RWPE1 (cell line): ENCODE measurements at regions not wholly inside any gene's neighbourhood (a gene's known extent, or its start where the extent isn't known, plus 50 kb on each side); places are given as distances from the start of the nearest gene placed in this dataset.
"Not testable (repeated sequence)": the region's sequence is repeated elsewhere in the genome, so short reads cannot be mapped to it uniquely, and the experiment has no call there.

ENCODE experiments used
- CTCF ChIA-PET: fragments of 350-600 bp; sonication (Branson Sonifier 250); formaldehyde crosslinking; extraction: SDS; loops from one replicate; lab custom pipeline; 2021; lab: Yijun Ruan, JAX
- POLR2A ChIA-PET: fragments of 400-600 bp; formaldehyde crosslinking; extraction: SDS; loops from one replicate; lab custom pipeline; 2020; ENCODE audit warnings: antibody characterized with exemption; ENCODE audit not compliant: low non-redundant PET; lab: Yijun Ruan, JAX
- DNase-seq: peaks from one replicate; pipeline ENCODE4 v3.0.0; 2012; ENCODE audit warnings: low spot score
- H3K27ac ChIP-seq: fragments of 450-650 bp; 2 replicates; pipeline ENCODE4 v1.5.1; 2017
- CTCF ChIP-seq: fragments of 450-650 bp; conservative IDR thresholded peaks from 2 replicates; pipeline ENCODE4 v1.5.1; 2017; ENCODE audit warnings: low read depth, mild to moderate bottlenecking

GRCh38 chr4:4046686-4047085 lies 180.0 kb downstream of the OTOP1 start:
- CTCF ChIA-PET, POLR2A ChIA-PET, H3K27ac ChIP-seq, DNase-seq: not testable (repeated sequence)

- CTCF ChIA-PET, H3K27ac ChIP-seq, POLR2A ChIA-PET, DNase-seq: not testable (repeated sequence)
Measured at GRCh38 chr4:4047202-4047601, 179.5 kb downstream of the OTOP1 start.

GRCh38 chr4:4048227-4048626 lies 178.5 kb downstream of the OTOP1 start:
- CTCF ChIA-PET, DNase-seq, POLR2A ChIA-PET, H3K27ac ChIP-seq: not testable (repeated sequence)

- POLR2A ChIA-PET, H3K27ac ChIP-seq, DNase-seq, CTCF ChIA-PET: not testable (repeated sequence)
Measured at GRCh38 chr4:4050781-4051180, 175.9 kb downstream of the OTOP1 start.

- DNase-seq, CTCF ChIA-PET, POLR2A ChIA-PET: not testable (repeated sequence)
Measured at GRCh38 chr4:4052933-4053332, 173.8 kb downstream of the OTOP1 start.

GRCh38 chr4:4057226-4057625 lies 169.5 kb downstream of the OTOP1 start:
- H3K27ac ChIP-seq, CTCF ChIA-PET, DNase-seq, POLR2A ChIA-PET: not testable (repeated sequence)

More at GRCh38 chr4:4052933-4053332, 173.8 kb downstream of the OTOP1 start:
- not testable (repeated sequence) for H3K27ac ChIP-seq

GRCh38 chr4:4084171-4084570 lies 142.6 kb downstream of the OTOP1 start:
- H3K27ac ChIP-seq, DNase-seq, CTCF ChIA-PET, POLR2A ChIA-PET: not testable (repeated sequence)

- CTCF ChIA-PET, H3K27ac ChIP-seq, POLR2A ChIA-PET, DNase-seq: not testable (repeated sequence)
Measured at GRCh38 chr4:4089716-4090419, 136.9 kb downstream of the OTOP1 start.

- H3K27ac ChIP-seq, DNase-seq, POLR2A ChIA-PET, CTCF ChIA-PET: not testable (repeated sequence)
Measured at GRCh38 chr4:4090720-4091119, 136.0 kb downstream of the OTOP1 start.

GRCh38 chr4:4092159-4092558 lies 134.6 kb downstream of the OTOP1 start:
- POLR2A ChIA-PET, H3K27ac ChIP-seq, DNase-seq: not testable (repeated sequence)
- CTCF ChIA-PET: interaction anchor here (0.7 kb wide), 1 partner anchor 159 kb away, joined by 3 read pairs; no protein-coding TSS in a partner anchor

- CTCF ChIA-PET, H3K27ac ChIP-seq, DNase-seq, POLR2A ChIA-PET: not testable (repeated sequence)
Measured at GRCh38 chr4:4099610-4100009, 127.1 kb downstream of the OTOP1 start.

GRCh38 chr4:4106923-4107322 lies 119.8 kb downstream of the OTOP1 start:
- H3K27ac ChIP-seq, DNase-seq, POLR2A ChIA-PET, CTCF ChIA-PET: not testable (repeated sequence)

- POLR2A ChIA-PET, DNase-seq, H3K27ac ChIP-seq, CTCF ChIA-PET: not testable (repeated sequence)
- TF ChIP-seq CTCF: peak; percentile 54
Measured at GRCh38 chr4:4107411-4108107, 119.2 kb downstream of the OTOP1 start.

- CTCF ChIA-PET, DNase-seq, H3K27ac ChIP-seq, POLR2A ChIA-PET: not testable (repeated sequence)
Measured at GRCh38 chr4:4115381-4115780, 111.3 kb downstream of the OTOP1 start.

- DNase-seq, POLR2A ChIA-PET, CTCF ChIA-PET: not testable (repeated sequence)
Measured at GRCh38 chr4:4116901-4117300, 109.8 kb downstream of the OTOP1 start.

GRCh38 chr4:4134368-4134767 lies 92.4 kb downstream of the OTOP1 start:
- H3K27ac ChIP-seq, CTCF ChIA-PET, POLR2A ChIA-PET, DNase-seq: not testable (repeated sequence)

More at GRCh38 chr4:4116901-4117300, 109.8 kb downstream of the OTOP1 start:
- H3K27ac ChIP-seq: not testable (repeated sequence)
